EL (cell line): ENCODE measurements at regions not wholly inside any gene's neighbourhood (a gene's known extent, or its start where the extent isn't known, plus 50 kb on each side); places are given as distances from the start of the nearest gene placed in this dataset.
"Not testable (repeated sequence)": the region's sequence is repeated elsewhere in the genome, so short reads cannot be mapped to it uniquely, and the experiment has no call there.

Experiments used
- DNase-seq: peaks from one replicate; pipeline ENCODE4 v3.0.0-alpha.2; 2016

DNA sequence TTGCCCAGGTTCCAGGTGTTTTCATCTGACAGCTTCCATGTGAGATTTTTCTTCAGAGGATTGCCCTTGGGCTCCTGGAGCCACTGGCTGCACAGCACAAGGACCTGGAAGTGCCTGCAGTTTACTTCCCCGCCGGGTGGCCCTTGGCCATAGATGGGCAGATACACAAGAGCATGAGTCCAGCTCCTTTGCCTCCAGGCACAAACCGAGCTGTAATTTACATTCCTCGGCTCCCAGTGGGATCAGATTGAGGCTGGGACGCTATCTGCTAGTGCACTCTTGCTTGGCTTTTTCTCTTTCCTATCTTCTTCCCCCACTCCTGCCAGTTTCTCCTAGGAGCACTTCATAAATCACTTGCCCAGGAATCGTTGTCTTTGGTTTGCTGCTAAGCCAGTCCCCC is 85.4 kb upstream of the RALY start:
- DNase-seq, result peak; percentile 85

DNA sequence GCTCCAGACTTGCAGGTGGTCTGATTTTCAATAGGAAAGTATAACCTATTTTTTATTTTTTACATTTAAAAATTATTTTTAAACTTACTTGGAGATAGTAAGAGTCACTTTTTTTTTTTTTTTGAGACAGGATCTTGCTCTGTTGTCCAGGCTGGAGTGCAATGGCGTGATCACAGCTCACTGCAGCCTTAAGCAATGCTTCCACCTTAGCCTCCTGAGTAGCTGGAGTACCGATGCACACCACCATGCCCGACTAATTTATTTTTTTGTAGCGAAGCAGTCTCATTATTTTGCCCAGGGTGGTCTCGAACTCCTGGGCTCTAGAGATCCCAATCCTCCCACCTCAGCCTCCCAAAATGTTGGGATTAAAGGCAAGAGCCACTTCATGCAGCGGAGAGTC is 84.8 kb upstream of the RALY start:
- no peak for DNase-seq

DNA sequence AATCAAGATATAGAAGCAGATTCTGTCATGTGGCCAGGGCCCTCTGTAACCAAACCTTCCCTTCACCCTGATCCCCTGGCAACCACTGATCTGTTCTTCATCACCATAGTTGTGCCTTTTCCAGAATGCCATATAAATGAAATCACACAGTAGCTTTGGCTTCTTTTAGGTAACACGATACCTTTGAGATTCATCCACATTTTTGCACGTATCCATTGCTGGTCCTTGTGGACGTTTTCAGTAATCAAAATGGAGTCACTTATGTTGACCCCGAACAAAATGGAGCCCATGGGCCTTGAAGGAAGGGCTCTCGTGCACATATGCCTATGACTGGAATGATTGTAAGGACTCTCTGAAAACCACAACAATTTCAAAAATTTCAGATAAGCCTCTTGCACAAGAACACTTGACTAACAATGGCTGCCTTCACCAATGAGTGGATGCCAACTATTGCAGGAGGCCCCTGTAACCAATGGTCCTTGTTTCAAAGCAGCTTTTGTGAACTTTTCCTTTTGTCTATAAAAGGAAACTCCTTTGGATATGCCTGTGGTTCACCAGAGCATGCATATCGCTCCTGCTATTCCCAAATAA is 84.3 kb upstream of the RALY start:
- peak; percentile 94 for DNase-seq

DNA sequence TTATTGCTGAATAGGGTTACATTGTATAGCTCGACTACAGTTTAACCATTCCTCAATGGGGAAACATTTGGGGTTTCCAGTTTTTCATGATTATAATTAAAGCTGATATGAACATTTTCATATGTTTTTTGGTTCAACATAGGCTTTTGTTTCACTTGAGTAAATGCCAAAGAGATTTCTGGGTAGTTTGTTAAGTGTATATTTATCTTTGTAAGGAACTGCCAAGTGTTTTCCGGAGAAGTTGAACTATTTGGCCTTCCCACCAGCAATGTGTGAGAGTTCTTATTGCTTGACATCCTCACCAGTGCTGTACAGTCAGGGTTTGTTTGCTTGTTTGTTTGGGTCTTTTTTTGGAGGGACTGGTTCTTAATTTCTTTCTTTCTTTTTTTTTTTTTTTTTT is 83.7 kb upstream of the RALY start:
- DNase-seq, result peak; percentile 31

- no peak for DNase-seq
Measured at GRCh38 chr20:33910529-33911327, 83.0 kb upstream of the RALY start.

DNA sequence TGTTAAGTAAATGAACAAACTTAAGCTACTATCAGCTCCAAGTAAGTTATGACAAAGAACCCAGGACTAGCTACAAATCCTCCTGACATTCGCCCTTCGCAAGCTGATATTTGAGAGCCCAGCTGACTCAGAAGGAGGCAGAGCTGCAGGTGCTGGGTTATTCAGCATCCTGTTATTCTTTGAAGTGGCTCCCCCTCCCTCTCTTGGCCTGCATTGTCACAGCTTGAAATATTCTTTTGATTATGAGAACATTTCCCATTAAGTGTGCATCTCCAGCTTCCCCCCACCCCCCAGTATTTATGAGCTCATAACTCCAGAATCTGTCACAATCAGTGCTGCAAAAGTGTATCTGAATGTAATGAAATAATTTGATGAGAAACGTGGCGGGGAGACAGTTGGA is 78.8 kb upstream of the RALY start:
- DNase-seq, result peak; percentile 68

- peak; percentile 39 for DNase-seq
Measured at GRCh38 chr20:33915726-33916331, 77.9 kb upstream of the RALY start.

DNA sequence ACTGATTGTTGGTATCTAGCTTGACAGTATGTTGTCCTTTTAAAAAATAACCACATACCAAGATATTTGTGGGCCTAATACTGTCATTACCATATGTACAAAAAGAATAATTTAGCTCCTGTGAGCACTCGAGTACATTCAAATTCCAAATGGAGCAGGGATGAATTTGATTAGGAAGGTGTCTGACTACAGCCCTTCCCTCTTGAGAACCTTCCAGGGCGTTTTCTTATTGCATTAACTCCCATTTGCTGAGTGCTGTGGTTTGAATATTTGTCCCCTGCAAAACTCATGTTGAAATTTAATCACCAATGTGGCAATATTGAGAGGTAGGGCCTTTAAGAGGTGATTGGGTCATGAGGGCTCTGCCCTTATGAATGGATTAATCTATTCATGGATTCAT is 76.9 kb upstream of the RALY start:
- DNase-seq, result no peak

- DNase-seq, result no peak
Measured at GRCh38 chr20:33917831-33918525, 75.7 kb upstream of the RALY start.

DNA sequence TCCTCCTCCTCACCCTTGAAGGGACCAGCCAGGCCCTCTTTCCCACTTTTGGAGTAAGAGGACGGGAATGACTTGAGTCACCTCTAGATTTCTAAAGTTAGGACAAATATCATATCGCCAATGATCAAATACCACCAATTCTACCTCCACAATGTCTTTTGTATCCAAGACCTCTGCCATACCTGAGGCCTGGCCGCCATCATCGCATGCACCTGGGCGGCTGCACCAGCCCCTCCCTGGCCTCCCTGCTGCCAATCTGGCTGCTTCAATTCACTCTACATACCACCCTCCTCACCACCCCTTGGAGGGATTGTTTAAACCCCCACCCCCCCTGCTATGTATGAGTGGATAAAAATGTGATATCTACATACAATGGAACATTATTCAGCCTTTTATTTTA is 75.0 kb upstream of the RALY start:
- no peak for DNase-seq

GRCh38 chr20:33919653-33920052 is 74.1 kb upstream of the RALY start:
- no peak for DNase-seq

DNA sequence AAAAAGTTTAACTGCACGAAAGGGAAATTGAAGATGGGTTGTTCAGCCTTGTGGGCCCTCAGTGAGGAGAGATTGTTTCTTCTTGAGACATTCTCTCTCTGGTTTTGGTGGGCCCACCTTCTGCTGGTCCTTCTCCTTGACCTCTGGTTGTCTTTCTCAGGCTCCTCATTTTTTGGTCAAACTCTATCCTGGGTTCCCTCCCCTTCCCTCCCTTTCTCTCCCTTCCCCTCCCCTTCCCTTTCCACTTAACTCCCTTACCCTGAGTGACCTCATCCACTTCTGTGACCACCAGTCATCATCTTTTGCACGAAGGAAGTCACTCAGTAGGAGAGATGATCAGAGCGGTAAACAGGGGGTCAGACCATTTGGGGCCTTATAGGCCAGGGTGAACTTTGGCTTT is 71.5 kb upstream of the RALY start:
- no peak for DNase-seq

- no peak for DNase-seq
Measured at GRCh38 chr20:33923740-33924139, 70.0 kb upstream of the RALY start.

GRCh38 chr20:33925867-33926266 is 67.8 kb upstream of the RALY start:
- DNase-seq, result peak; percentile 45

DNA sequence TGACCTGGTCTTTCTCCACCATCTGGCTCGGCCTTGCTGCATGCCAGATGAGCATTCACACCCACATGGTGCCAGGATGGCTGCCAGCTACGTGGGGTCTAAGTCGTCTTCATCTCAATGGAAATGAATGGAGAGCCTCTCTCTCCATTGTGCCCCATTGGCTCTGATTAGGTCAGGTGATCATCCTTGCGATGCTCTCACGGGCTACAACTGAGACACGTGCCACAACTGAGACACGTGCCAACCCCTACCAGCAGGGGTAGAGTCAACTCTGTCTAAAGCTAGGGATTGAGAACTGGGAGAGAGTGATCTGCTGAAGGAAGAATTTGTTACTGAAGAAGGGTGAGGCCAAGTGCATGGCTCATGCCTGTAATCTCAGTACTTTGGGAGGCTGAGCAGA is 67.3 kb upstream of the RALY start:
- DNase-seq, result no peak

- DNase-seq, result no peak
Measured at GRCh38 chr20:33927724-33928123, 66.0 kb upstream of the RALY start.

DNA sequence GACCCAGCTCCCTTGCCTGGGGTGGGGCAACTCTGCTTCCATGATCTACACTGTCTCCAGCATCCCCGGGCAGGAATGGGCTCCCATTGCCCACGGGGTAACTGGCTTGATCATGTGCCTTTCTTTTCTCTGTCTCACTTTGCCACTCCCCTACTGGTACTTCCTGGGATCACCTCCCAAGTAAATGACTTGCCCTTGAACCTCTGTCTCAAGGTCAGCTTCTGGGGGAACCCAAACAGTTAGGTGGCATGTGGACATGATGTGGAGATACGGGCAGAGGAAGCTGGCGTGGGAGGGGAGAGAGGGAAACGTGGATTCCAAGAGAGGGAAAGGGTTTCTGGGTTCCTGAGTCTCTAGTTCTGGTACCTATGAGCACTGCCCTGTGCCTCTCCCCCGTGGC is 63.8 kb upstream of the RALY start:
- DNase-seq, result no peak

DNA sequence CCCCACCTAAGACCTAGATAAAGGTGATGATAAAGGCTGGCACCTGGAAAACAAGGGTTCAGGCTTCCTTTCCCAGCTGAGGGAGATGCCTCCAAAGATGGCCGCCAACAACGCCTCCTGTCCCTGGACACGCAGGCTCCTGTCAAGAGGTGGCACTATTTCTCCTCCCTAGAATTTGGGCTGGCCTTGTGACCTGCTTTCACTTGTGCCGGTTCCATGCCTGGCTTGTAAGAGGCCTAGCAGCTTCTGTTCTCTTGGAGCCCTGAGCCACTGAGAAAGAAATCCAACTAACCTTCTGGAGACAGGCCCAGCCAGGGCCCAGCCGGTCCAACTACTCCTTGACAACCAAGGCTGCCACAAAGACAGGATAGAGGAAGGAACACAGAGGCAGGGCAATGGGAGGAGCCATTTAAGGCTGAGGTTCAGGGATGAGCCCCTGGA is 60.2 kb upstream of the RALY start:
- DNase-seq, result peak; percentile 68

GRCh38 chr20:33936656-33937055 is 57.1 kb upstream of the RALY start:
- no peak for DNase-seq

GRCh38 chr20:33939031-33939430 is 54.7 kb upstream of the RALY start:
- not testable (repeated sequence) for DNase-seq

DNA sequence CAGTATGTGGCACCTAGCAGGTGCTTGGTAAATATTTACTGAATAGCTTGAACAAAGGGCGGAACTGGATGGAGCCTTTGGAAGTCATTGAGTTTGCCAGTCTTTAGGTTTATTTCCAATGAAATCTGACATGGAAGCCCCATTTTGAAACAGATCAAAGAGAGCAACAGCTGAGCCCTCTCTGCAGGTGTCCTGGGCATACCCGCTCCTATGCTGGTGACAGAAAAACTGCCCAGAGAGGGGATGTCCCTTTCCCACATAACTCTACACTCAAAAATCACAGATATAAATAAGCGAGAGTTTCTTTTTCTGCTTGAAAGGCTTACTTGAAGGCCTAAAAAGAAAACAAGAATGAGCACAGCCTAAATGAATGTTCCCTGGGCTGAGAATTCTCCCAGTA is 53.0 kb upstream of the RALY start:
- no peak for DNase-seq
